Heart left ventricle (tissue), 13 donors: ENCODE measurements at regions not wholly inside any gene's neighbourhood (a gene's known extent, or its start where the extent isn't known, plus 50 kb on each side); places are given as distances from the start of the nearest gene placed in this dataset.

Experiments used
- POLR2A ChIP-seq, 2 donors: fragments of 450-650 bp; IDR thresholded peaks; one replicate each; pipeline ENCODE4 v1.6.1; 2017; ENCODE audit warnings: antibody characterized with exemption in 2 of 2, mild to moderate bottlenecking in 2 of 2, moderate library complexity in 2 of 2
- TF ChIP-seq, protein P1 (sequence below), 12 donors: fragments of 200-600 bp; sonication (generic) in 4 of 12; IDR thresholded peaks; one replicate each; pipeline versions ENCODE4 v1.5.0 to v1.8.0; 2018 to 2022; ENCODE audit warnings: antibody characterized with exemption in 12 of 12, mild to moderate bottlenecking in 5 of 12
- donor health status: ischemic (EF 13 %, LVEDD 7.1; RV severe dilation, severe dysfunction).
- donor health status: DM: no; HTN: yes; CAD: no.
- donor health status: DM: no; HTN: no; CAD: no.
- donor health status: ischemic (EF 25% LVEDD 6.9; RV normal size, moderate dysfunction).
- donor health status: ischemic (EF 25% LVEDD 5.7; RV mildly dilated, moderate dysfunction).
- donor health status: ischemic (EF 35%, LVEDD 5.7; RV mildly dilated, moderate dysfunction).
- donor health status: nonischemic (EF 11% LVEDD 7.7; RV severe dilation, severe dysfunction).
- donor health status: DM: yes; HTN: yes; CAD: no.
- donor health status: PGD.
- donor health status: ischemic (EF 29% LVEDD 5.4; RV normal size, mild dysfunction).
- donor health status: nonischemic (EF 23%, LVEDD 6.1; RV moderate dilation, normal function).

DNA sequence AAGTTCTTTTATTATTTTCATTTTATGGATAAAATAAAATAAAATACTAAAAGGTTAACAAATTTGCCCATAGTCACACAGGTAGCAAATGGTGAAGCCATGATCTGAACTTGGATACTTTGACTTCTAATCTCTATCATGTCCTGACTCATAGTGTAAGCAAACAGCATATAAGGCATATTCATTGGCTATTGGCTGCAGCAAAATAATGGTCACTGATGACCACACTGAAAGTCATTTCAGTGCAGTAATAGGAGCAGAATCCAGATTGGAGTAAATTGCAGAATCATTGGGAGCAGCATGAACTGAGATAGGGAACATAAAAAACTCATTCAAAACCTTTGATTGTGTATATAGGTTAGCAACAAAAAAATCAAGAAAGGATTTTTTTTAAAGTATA, 262.9 kb downstream of the PLA2G4A start:
- no peak for TF ChIP-seq POLR2A (IDR thresholded peaks at IDR 0.05)
- TF ChIP-seq, protein P1, sequence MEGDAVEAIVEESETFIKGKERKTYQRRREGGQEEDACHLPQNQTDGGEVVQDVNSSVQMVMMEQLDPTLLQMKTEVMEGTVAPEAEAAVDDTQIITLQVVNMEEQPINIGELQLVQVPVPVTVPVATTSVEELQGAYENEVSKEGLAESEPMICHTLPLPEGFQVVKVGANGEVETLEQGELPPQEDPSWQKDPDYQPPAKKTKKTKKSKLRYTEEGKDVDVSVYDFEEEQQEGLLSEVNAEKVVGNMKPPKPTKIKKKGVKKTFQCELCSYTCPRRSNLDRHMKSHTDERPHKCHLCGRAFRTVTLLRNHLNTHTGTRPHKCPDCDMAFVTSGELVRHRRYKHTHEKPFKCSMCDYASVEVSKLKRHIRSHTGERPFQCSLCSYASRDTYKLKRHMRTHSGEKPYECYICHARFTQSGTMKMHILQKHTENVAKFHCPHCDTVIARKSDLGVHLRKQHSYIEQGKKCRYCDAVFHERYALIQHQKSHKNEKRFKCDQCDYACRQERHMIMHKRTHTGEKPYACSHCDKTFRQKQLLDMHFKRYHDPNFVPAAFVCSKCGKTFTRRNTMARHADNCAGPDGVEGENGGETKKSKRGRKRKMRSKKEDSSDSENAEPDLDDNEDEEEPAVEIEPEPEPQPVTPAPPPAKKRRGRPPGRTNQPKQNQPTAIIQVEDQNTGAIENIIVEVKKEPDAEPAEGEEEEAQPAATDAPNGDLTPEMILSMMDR (IDR thresholded peaks at IDR 0.05): no peak
